GM21526 (cell line): ENCODE measurements at regions not wholly inside any gene's neighbourhood (a gene's known extent, or its start where the extent isn't known, plus 50 kb on each side); places are given as distances from the start of the nearest gene placed in this dataset.
"Not testable (repeated sequence)": the region's sequence is repeated elsewhere in the genome, so short reads cannot be mapped to it uniquely, and the experiment has no call there.

Experiments
- ATAC-seq: cut with Tn5 transposase; IDR thresholded peaks from one replicate; pipeline ENCODE4 v1.9.1; 2021; ENCODE audit warnings: moderate library complexity; ENCODE audit not compliant: unreplicated experiment, low FRiP score

DNA sequence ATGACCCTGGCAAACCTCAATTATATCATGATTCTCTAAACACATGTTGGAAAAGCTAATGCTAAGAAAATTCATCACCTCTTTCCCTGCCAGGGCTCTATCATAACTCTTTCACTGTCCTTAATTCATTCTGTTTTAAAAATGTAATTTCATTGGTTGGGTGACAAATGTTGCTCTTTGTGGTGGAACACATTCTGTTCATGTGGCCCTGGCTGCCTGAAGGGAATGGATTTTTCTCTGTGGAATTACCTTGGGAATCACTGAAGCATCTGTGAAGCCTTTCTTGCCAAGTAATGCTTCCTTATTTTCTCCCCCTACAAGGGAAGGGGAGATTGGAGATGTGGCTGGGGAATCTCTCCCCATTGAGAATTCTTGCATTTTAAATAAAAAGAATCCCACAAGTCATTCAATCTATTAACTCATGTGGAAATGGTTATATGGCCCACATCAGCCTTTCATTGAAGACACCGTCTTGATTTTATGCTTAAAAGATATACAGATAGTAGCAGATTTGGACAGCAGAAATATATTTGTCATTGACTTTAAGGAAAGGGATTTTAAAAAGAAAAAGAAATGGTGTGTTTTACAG is 201.8 kb upstream of the NMUR2 start:
- no peak for ATAC-seq

GRCh38 chr5:152607401-152608160 is 202.5 kb upstream of the NMUR2 start:
- ATAC-seq: no peak

DNA sequence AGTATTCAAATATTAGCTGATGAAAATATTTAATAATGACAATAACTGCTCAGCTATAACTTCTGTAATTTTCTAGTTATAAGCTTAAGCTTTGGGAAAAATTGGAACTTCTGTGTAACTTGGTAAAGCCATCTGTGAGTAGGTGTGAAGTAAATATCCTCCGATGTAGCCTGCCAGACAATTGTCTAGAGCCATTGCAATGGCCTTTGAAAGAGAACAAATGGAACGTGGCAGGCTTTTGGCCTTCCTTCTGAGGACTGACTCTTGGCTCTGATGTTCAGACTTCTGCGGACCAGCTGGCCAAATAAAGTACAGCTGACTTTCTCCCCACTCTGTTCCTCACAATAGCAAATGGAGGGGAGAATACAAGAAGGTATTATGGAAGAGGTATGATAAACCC is 203.4 kb upstream of the NMUR2 start:
- ATAC-seq: no peak

DNA sequence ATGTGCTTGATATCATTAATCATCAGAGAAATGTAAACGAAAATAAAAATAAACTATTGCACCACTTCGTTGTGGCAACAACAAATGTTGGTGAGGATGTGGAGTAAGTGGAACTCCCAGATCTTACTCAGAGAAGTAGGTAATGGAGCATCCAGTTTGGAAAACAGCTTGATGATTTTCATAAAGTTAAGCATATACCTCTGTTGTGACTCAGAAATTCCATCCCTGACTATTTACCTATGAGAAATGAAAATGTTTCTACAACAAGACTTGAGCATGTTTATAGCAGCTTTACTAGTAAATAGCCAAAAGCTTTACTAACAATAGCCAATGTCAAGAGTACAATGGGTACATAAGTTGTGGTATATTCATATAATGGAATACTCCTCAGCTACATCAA is 214.7 kb upstream of the NMUR2 start:
- ATAC-seq: no peak

GRCh38 chr5:152622628-152623027 is 217.5 kb upstream of the NMUR2 start:
- no peak for ATAC-seq

GRCh38 chr5:152623951-152624350 is 218.9 kb upstream of the NMUR2 start:
- ATAC-seq: no peak

DNA sequence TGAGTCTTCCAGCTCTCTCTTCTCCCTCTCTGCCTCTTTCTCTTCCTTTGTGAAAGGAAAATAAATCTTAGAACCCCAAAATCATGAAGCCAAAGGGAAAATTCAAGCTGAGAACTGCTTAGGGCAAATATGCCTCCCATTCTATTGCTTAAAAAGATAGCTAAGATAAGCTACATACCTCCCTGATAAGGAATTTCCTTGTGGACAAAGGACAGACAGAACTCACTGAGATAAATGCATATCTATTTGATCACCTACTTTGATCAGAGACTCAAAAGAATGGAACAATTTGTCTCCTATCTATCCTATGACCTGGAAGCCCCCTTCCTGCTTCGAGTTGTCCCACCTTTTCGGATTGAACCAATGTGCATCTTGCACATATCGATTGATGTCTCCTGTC is 220.6 kb upstream of the NMUR2 start:
- no peak for ATAC-seq

GRCh38 chr5:152631221-152631620 is 226.1 kb upstream of the NMUR2 start:
- ATAC-seq: no peak

- no peak for ATAC-seq
Measured at GRCh38 chr5:152632360-152632759, 227.3 kb upstream of the NMUR2 start.

GRCh38 chr5:152634586-152634985 is 229.5 kb upstream of the NMUR2 start:
- ATAC-seq: no peak

DNA sequence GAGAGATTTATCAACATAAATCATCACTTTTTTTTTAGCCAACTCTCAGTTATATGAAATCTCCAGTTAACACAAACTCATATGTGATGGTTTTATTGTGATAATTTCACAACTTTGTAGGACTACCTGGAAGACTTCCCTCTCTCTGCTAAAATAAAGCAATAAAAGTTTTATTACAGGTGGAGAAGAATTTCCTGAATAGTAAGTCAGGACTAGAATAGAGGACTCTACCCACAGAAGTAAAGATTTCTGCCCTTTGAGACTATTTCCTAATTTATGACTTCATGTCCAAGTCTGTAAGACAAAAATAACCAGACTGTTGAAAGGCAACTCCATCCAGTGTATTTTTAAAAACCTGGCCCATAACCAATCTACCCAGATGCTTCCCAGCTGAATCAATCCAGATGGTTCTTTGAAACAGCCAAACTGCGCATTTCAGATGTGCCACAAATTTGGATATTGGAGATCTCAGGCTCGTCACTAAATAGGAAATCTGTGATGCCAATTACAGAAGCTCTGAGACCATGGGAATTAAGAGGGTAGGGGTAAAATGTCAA is 234.0 kb upstream of the NMUR2 start:
- ATAC-seq: no peak

GRCh38 chr5:152641970-152642805 is 237.1 kb upstream of the NMUR2 start:
- ATAC-seq: no peak

DNA sequence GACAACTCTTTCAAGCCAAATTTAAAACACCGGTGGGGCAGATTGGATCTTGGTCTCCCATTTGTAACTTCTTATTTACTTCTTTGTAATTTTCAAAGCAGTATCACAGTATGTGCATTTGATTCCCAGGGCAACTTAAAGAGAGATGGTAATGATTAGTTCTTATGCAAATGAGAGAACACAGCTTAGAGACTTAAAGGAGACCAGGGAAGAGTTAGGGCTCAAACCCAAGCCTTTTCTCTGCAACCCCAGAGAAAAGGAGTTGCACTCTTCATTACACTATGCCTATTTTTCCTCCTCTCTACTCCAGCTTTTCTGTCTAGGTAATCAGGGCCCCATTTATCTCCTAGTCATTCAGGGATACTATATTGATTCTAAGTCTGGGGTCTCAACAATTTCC is 237.8 kb upstream of the NMUR2 start:
- no peak for ATAC-seq

DNA sequence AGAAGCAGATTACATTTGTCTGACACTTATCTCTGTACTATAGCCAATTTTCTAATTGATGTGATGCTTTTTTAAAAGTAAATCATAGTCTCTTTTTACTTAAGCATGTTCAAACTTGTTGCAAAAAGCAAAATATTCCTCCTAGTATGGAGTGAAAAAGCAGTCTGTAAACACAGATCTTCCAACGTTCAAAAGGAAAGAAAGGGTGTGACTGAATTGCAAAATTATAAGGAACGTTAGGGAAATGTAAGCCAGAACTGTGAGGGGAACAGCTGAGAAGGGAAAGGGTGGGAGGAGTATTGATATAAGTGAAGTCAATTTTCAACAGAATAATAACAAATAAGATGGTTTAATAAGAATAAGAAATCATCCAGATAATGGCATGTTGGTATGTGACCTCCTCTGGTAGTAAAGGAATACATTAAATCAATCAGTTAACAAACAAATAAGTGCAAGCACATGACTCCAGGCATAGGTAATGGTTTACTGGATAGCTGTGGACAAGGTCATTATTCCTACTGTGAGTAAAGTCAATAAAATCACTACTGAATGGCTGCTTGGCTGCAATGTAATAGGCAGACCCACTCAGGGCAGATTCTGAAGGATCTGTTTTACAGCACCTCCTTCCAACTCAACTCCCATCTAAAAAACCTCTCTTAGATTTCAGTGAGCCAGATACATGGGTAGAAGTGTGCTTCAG is 239.1 kb upstream of the NMUR2 start:
- ATAC-seq: no peak

GRCh38 chr5:152649609-152650008 is 244.5 kb upstream of the NMUR2 start:
- no peak for ATAC-seq

DNA sequence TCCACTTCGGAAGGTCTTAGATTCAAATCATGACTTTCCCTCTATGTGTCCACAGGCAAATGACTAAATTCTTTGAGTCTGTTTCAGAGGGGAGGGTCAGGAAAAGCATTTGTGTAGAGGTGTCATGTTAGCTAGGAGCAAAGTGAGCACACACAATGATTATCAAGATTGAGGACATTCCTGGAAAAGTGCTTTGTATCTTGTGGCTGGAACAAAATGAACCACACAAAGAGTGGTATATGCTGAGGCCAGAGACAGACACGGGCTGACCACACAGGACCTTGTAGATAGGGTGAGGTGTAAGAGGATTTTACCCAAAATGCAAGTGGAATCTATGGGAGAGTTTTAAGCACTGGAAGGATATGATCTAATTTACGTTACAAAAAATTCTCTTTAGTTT is 245.3 kb upstream of the NMUR2 start:
- ATAC-seq: no peak

DNA sequence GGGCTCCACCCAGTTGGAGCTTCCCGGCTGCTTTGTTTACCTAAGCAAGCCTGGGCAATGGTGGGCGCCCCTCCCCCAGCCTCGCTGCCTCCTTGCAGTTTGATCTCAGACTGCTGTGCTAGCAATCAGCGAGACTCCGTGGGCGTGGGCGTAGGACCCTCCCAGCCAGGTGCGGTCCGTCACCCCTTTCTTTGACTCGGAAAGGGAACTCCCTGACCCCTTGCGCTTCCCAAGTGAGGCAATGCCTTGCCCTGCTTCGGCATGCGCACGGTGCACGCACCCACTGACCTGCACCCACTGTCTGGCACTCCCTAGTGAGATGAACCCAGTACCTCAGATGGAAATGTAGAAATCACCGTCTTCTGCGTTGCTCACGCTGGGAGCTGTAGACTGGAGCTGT is 254.4 kb upstream of the NMUR2 start:
- not testable (repeated sequence) for ATAC-seq

DNA sequence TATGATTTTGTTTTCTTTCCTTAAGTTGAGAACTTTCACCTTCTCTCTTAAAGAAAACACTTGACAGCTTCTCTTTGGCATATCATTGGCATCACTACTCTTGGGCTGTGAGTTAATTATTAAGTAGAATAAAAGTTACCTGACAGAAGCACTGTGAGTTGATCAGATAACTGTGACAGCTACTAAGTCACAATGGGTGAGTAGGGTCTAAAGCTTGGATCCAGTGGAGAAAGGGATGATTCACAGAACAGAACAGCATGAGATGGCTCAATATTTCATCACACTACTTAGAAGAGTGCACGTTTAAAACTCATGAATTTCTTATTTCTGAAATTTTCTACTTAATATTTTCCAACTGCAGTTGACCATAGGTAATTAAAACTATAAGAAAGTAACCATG is 268.5 kb upstream of the NMUR2 start:
- no peak for ATAC-seq

DNA sequence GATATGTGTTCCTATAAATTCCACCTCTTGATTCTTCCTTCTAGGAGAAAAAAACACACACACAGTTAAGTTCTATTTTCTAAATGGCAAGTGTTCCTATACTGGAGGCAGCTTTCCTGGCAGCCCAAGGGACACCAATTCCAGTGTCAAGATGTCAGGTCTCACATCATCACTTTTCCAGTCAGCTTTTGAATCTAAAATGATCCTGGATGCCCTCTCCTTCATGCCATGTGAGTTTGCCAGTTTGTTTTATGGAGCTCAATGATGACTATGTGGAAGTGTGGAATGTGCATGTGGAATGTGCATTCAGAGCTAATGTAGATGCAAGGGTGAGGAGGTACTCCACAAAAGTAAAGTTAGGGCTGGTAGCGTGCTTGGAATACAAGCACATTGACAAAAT is 269.3 kb upstream of the NMUR2 start:
- no peak for ATAC-seq

DNA sequence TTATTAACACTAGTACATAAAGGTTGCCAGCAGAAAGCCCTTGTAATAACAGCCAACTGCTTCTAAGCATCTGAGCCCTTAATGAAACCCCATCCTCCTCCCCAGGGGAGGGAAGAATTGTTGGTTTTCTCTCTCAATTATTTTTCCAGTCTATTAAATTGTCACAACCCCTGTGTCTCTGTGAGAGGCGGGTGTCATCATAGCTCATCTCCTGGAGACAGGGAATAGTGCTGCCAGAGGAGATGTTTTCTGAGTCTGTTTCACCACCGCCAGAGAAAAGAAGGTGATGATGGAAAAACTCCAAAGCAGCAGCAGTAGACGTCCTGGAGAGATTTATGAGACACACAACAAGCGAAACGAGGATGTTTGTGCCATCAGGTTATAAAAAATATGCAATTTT is 271.1 kb upstream of the NMUR2 start:
- ATAC-seq: no peak

DNA sequence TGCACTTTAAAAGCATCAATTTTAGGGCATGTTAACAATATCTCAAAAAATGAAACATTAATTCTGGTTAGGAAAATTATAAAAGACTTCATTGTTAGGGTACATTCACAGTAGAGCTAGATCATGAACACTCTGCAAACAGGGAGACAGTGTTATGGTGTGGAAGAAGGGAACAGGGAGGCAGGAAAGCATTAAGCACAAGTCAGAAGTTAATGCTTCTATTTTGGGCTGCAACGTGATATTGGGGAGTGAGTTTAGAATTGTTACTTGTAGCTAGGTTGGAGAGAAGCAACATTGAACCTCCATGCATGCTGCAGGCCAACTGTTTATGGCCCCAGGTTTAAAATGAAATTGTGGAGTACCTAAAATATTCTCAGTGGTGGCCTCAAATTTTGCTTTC is 278.1 kb upstream of the NMUR2 start:
- ATAC-seq: no peak
